NCI-H446 treated with DMSO at 0.1 percent for 48 hours (cell line): ENCODE measurements at regions not wholly inside any gene's neighbourhood (a gene's known extent, or its start where the extent isn't known, plus 50 kb on each side); places are given as distances from the start of the nearest gene placed in this dataset.
"Not testable (repeated sequence)": the region's sequence is repeated elsewhere in the genome, so short reads cannot be mapped to it uniquely, and the experiment has no call there.

Source experiments
- DNase-seq: peaks from one replicate; lab custom pipeline; 2025; lab: John Stamatoyannopoulos, UW

- no peak for DNase-seq
Measured at GRCh38 chr13:80823472-80823871, 482.5 kb upstream of the SPRY2 start.

- no peak for DNase-seq
Measured at GRCh38 chr13:80821466-80821865, 480.5 kb upstream of the SPRY2 start.

- DNase-seq: no peak
Measured at GRCh38 chr13:80817979-80818378, 477.1 kb upstream of the SPRY2 start.

GRCh38 chr13:80814541-80814940, 473.6 kb upstream of the SPRY2 start:
- DNase-seq: no peak

GRCh38 chr13:80810294-80810693, 469.4 kb upstream of the SPRY2 start:
- DNase-seq: not testable (repeated sequence)

GRCh38 chr13:80802946-80803345, 462.0 kb upstream of the SPRY2 start:
- DNase-seq: no peak

- no peak for DNase-seq
Measured at GRCh38 chr13:80798576-80799133, 457.7 kb upstream of the SPRY2 start.

- no peak for DNase-seq
Measured at GRCh38 chr13:80787604-80788003, 446.7 kb upstream of the SPRY2 start.

GRCh38 chr13:80783926-80784565, 443.1 kb upstream of the SPRY2 start:
- DNase-seq: peak; percentile 3

GRCh38 chr13:80782441-80782840, 441.5 kb upstream of the SPRY2 start:
- no peak for DNase-seq

- no peak for DNase-seq
Measured at GRCh38 chr13:80778297-80778696, 437.4 kb upstream of the SPRY2 start.

GRCh38 chr13:80757694-80758093, 416.8 kb upstream of the SPRY2 start:
- no peak for DNase-seq

- DNase-seq: no peak
Measured at GRCh38 chr13:80755910-80756309, 415.0 kb upstream of the SPRY2 start.

- DNase-seq: no peak
Measured at GRCh38 chr13:80754441-80754840, 413.5 kb upstream of the SPRY2 start.

GRCh38 chr13:80753866-80754265, 412.9 kb upstream of the SPRY2 start:
- no peak for DNase-seq

- DNase-seq: no peak
Measured at GRCh38 chr13:80751854-80752253, 410.9 kb upstream of the SPRY2 start.

GRCh38 chr13:80744147-80744914, 403.4 kb upstream of the SPRY2 start:
- DNase-seq: no peak

GRCh38 chr13:80742033-80742432, 401.1 kb upstream of the SPRY2 start:
- DNase-seq: no peak

GRCh38 chr13:80740071-80740470, 399.1 kb upstream of the SPRY2 start:
- no peak for DNase-seq

GRCh38 chr13:80737513-80737912, 396.6 kb upstream of the SPRY2 start:
- DNase-seq: no peak

- DNase-seq: no peak
Measured at GRCh38 chr13:80727321-80727975, 386.5 kb upstream of the SPRY2 start.

- DNase-seq: no peak
Measured at GRCh38 chr13:80726868-80727267, 385.9 kb upstream of the SPRY2 start.

GRCh38 chr13:80721689-80722088, 380.8 kb upstream of the SPRY2 start:
- no peak for DNase-seq
